NCI-H1092 treated with DMSO at 0.1 percent for 48 hours (cell line): ENCODE measurements at regions not wholly inside any gene's neighbourhood (a gene's known extent, or its start where the extent isn't known, plus 50 kb on each side); places are given as distances from the start of the nearest gene placed in this dataset.

Source experiments
- DNase-seq: peaks from one replicate; lab custom pipeline; 2025; lab: John Stamatoyannopoulos, UW

- no peak for DNase-seq
These were observed 138.1 kb upstream of the GPR149 start for GRCh38 chr3:154568064-154568463.

- no peak for DNase-seq
These were observed 129.6 kb upstream of the GPR149 start for GRCh38 chr3:154559623-154560022.

GRCh38 chr3:154552338-154552737, 122.3 kb upstream of the GPR149 start:
- no peak for DNase-seq

GRCh38 chr3:154549391-154549790, 119.4 kb upstream of the GPR149 start:
- no peak for DNase-seq

- DNase-seq, result no peak
These were observed 118.4 kb upstream of the GPR149 start for GRCh38 chr3:154548341-154548740.

GRCh38 chr3:154542837-154543236, 112.8 kb upstream of the GPR149 start:
- no peak for DNase-seq

GRCh38 chr3:154540950-154541604, 111.1 kb upstream of the GPR149 start:
- DNase-seq, result no peak

- no peak for DNase-seq
These were observed 108.8 kb upstream of the GPR149 start for GRCh38 chr3:154538566-154539360.

- no peak for DNase-seq
These were observed 106.8 kb upstream of the GPR149 start for GRCh38 chr3:154536751-154537150.

- no peak for DNase-seq
These were observed 92.1 kb upstream of the GPR149 start for GRCh38 chr3:154522036-154522602.

- DNase-seq, result no peak
These were observed 87.4 kb upstream of the GPR149 start for GRCh38 chr3:154517404-154517803.

- DNase-seq, result no peak
These were observed 85.9 kb upstream of the GPR149 start for GRCh38 chr3:154515921-154516320.

- DNase-seq, result no peak
These were observed 80.8 kb upstream of the GPR149 start for GRCh38 chr3:154510780-154511179.

GRCh38 chr3:154507727-154508126, 77.7 kb upstream of the GPR149 start:
- DNase-seq, result no peak

- DNase-seq, result no peak
These were observed 67.0 kb upstream of the GPR149 start for GRCh38 chr3:154496978-154497377.

- DNase-seq, result no peak
These were observed 66.5 kb upstream of the GPR149 start for GRCh38 chr3:154496540-154496939.

GRCh38 chr3:154486949-154487348, 57.0 kb upstream of the GPR149 start:
- DNase-seq, result no peak

- DNase-seq, result no peak
These were observed 52.5 kb upstream of the GPR149 start for GRCh38 chr3:154482507-154482906.

- DNase-seq, result no peak
These were observed 50.0 kb upstream of the GPR149 start for GRCh38 chr3:154480033-154480432.
